ENCODE measurements at regions not wholly inside any gene's neighbourhood (a gene's known extent, or its start where the extent isn't known, plus 50 kb on each side); places are given as distances from the start of the nearest gene placed in this dataset.
"Not testable (repeated sequence)": the region's sequence is repeated elsewhere in the genome, so short reads cannot be mapped to it uniquely, and the experiment has no call there.

GRCh38 chr6:130724089-130724488 lies 103.1 kb upstream of the SMLR1 start:
- no peak for DNase-seq

GRCh38 chr6:130725551-130725950 lies 101.7 kb upstream of the SMLR1 start:
- DNase-seq: no peak

- not testable (repeated sequence) for DNase-seq
These were observed 99.1 kb upstream of the SMLR1 start for GRCh38 chr6:130728064-130728463.

GRCh38 chr6:130730600-130730999 lies 96.6 kb upstream of the SMLR1 start:
- peak; percentile 54 for DNase-seq

GRCh38 chr6:130734161-130734560 lies 93.0 kb upstream of the SMLR1 start:
- DNase-seq: no peak

- peak; percentile 36 for DNase-seq
These were observed 86.9 kb upstream of the SMLR1 start for GRCh38 chr6:130740308-130740707.

- DNase-seq: no peak
These were observed 85.0 kb upstream of the SMLR1 start for GRCh38 chr6:130742131-130742681.

- no peak for DNase-seq
These were observed 84.0 kb upstream of the SMLR1 start for GRCh38 chr6:130743175-130743574.

- DNase-seq: no peak
These were observed 82.4 kb upstream of the SMLR1 start for GRCh38 chr6:130744576-130745366.

GRCh38 chr6:130748041-130748440 lies 79.2 kb upstream of the SMLR1 start:
- DNase-seq: no peak

- no peak for DNase-seq
These were observed 77.8 kb upstream of the SMLR1 start for GRCh38 chr6:130749402-130749801.

GRCh38 chr6:130752267-130752666 lies 74.9 kb upstream of the SMLR1 start:
- no peak for DNase-seq

- DNase-seq: no peak
These were observed 72.3 kb upstream of the SMLR1 start for GRCh38 chr6:130754786-130755367.

- DNase-seq: peak; percentile 11
These were observed 71.7 kb upstream of the SMLR1 start for GRCh38 chr6:130755368-130756034.

- no peak for DNase-seq
These were observed 70.4 kb upstream of the SMLR1 start for GRCh38 chr6:130756824-130757223.

GRCh38 chr6:130758813-130759212 lies 68.4 kb upstream of the SMLR1 start:
- no peak for DNase-seq

- DNase-seq: no peak
These were observed 67.2 kb upstream of the SMLR1 start for GRCh38 chr6:130760006-130760405.

- DNase-seq: no peak
These were observed 65.9 kb upstream of the SMLR1 start for GRCh38 chr6:130761286-130761685.

GRCh38 chr6:130765181-130765727 lies 62.0 kb upstream of the SMLR1 start:
- DNase-seq: no peak

GRCh38 chr6:130766239-130767144 lies 60.7 kb upstream of the SMLR1 start:
- DNase-seq: no peak

- DNase-seq: peak; percentile 66
These were observed 57.3 kb upstream of the SMLR1 start for GRCh38 chr6:130769861-130770260.

GRCh38 chr6:130771741-130772140 lies 55.5 kb upstream of the SMLR1 start:
- no peak for DNase-seq

All from MV-4-11 (cell line).